GM12801 (cell line): ENCODE measurements at regions not wholly inside any gene's neighbourhood (a gene's known extent, or its start where the extent isn't known, plus 50 kb on each side); places are given as distances from the start of the nearest gene placed in this dataset.

ENCODE experiments used
- CTCF ChIP-seq: IDR thresholded peaks from one replicate; pipeline ENCODE4 v1.5.1; 2011; ENCODE audit warnings: control low read depth; ENCODE audit not compliant: insufficient read length; ENCODE audit errors: extremely low read depth

GRCh38 chr3:159513444-159513843, 475.2 kb upstream of the IL12A start:
- no peak for TF ChIP-seq CTCF

- no peak for TF ChIP-seq CTCF
Measured at GRCh38 chr3:159513867-159514380, 474.7 kb upstream of the IL12A start.

DNA sequence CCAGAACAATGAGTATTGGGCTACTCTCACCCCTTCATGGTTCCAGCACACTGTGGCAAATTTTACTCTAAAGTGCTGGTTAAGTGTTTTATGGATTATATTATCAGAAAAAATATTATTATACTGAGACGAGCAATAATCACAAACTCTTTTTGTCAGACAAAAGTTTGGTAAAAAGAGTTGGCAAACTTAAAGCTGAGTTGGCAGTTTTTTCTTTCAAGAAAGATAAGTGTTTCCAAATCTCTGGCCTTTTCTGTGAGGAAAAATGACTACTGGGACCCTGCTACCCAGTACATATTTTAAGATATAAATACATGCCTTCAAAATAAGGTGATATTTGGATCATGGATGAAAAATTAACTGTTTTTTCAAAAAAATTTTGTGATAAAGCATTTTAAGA, 471.5 kb upstream of the IL12A start:
- no peak for TF ChIP-seq CTCF

DNA sequence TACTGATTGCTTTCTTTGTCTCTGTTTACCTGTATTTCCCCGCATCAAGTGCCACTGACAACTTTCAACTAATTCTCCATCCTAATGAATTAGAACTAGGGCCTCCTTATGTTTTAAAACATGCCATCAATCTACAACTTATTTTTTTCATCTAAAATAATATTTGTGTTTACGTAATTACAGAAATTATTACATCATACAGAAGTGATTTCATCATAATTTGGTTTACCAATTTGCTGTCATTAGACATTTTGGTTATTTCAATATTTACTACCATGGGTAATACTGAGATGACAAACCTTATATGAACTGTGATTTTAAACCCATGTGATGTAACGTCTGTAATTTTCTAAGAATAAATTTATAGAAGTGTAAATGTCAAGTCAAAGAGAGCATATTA, 468.0 kb upstream of the IL12A start:
- TF ChIP-seq CTCF, result no peak

- no peak for TF ChIP-seq CTCF
Measured at GRCh38 chr3:159522276-159522675, 466.4 kb upstream of the IL12A start.

DNA sequence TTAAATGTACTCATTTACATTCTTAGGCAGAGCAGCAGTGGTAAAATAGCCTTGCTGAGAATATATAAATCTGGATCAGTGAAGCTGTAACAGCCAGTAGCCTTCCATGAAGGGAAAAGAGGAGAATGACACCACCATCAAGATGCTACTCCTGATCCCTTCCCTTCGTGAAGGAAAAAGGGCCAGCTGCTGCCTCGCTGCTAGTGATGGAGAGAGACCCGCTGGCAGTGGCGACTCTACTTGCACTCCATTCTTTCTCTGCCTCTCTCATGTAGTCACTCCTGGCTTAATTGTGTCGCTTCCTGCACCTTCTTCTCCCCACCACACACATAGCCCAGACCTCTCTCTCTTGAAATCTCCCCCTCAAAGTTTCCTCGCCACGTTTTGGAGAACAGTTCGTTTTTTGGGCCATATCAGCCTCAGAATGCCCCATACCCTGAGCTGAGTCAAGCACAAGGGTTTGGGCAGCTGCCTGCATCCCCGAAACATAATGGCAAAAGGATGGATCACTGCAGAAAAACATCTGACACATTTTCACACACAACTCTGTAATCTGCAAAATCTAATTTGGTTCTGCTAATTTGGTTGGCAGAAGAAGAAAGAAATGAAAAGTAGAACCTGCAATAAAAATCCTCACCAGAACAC, 460.3 kb upstream of the IL12A start:
- no peak for TF ChIP-seq CTCF

DNA sequence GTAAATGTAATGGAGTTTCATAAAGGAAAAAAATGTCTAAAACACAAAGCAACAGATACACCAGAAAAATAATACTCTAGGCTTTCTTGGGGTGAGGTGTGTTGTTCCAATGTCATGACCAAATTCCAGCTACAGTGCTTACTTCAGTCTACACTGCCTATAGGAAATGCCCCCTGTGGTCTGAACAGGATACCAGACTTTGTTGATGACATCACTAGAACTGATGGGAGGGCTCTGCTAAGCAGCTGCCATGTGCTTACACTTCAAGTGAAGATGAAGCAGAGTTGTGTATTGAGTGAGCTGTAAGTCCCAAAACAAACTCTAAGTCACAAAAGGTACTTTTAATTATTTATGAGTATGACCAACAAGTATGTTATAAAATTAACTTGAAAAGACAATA, 456.1 kb upstream of the IL12A start:
- no peak for TF ChIP-seq CTCF
